ENCODE measurements at regions not wholly inside any gene's neighbourhood (a gene's known extent, or its start where the extent isn't known, plus 50 kb on each side); places are given as distances from the start of the nearest gene placed in this dataset.

GRCh38 chr2:116061023-116061422 lies 1618.6 kb downstream of the DPP10 start:
- H3K4me3 ChIP-seq (ENCODE audit: low read depth, low read length), result no peak overlapping the region
- TF ChIP-seq CTCF (IDR thresholded peaks at IDR 0.05; ENCODE audit: borderline replicate concordance, insufficient read depth, low read depth, low read length), result no peak

GRCh38 chr2:116073731-116074130 lies 1631.3 kb downstream of the DPP10 start:
- TF ChIP-seq CTCF (IDR thresholded peaks at IDR 0.05; ENCODE audit: borderline replicate concordance, insufficient read depth, low read depth, low read length), result no peak
- no peak overlapping the region for H3K4me3 ChIP-seq (ENCODE audit: low read depth, low read length)

DNA sequence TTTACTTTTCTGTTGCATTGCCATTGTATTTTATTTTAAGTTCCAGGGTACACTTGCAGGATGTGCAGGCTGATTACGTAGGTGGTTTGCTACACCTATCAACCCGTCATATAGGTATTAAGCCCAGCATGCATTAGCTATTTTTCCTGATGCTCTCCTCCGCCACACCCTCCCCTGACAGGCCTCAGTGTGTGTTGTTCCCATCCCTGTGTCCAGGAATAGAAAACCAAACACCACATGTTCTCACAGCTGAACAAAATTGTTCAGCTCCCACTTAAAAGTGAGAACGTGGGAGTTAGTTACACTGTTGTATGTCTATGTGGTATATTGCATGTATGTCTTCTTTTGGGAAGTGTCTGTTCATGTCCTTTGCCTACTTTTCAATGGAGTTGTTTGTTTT lies 1631.7 kb downstream of the DPP10 start:
- H3K4me3 ChIP-seq (ENCODE audit: low read depth, low read length), result no peak overlapping the region
- no peak for TF ChIP-seq CTCF (IDR thresholded peaks at IDR 0.05; ENCODE audit: borderline replicate concordance, insufficient read depth, low read depth, low read length)

- H3K4me3 ChIP-seq (ENCODE audit: low read depth, low read length), result no peak overlapping the region
- no peak for TF ChIP-seq CTCF (IDR thresholded peaks at IDR 0.05; ENCODE audit: borderline replicate concordance, insufficient read depth, low read depth, low read length)
Measured at GRCh38 chr2:116088236-116088635, 1645.8 kb downstream of the DPP10 start.

DNA sequence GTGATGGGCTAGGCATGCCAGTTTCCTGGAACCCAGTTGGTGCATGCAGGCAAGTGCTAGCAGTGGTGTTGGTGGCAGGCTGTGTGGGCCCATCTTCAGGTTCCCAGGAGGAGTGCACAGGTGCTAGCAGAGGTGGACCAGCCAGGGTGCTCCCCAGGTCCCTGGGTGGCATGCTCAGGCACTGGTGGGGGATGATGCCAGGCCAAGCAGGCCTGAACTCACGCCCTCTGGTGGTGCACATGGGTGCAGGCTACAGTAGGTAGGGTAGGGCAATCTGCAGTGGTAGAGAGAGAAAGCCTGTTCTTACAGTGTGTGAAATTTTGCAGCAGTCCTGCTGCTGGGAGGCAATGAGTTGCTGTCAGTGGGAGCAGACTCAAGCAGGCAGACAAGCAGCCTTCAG lies 1651.8 kb downstream of the DPP10 start:
- 0 out of 2 replicates have a peak, but pooled peaks have one; percentile 24 for TF ChIP-seq CTCF (IDR thresholded peaks at IDR 0.05; ENCODE audit: borderline replicate concordance, insufficient read depth, low read depth, low read length)
- no peak overlapping the region for H3K4me3 ChIP-seq (ENCODE audit: low read depth, low read length)

- no peak for TF ChIP-seq CTCF (IDR thresholded peaks at IDR 0.05; ENCODE audit: borderline replicate concordance, insufficient read depth, low read depth, low read length)
Measured at GRCh38 chr2:116095636-116096035, 1653.2 kb downstream of the DPP10 start.

GRCh38 chr2:116098049-116098448 lies 1655.6 kb downstream of the DPP10 start:
- no peak overlapping the region for H3K4me3 ChIP-seq (ENCODE audit: low read depth, low read length)
- no peak for TF ChIP-seq CTCF (IDR thresholded peaks at IDR 0.05; ENCODE audit: borderline replicate concordance, insufficient read depth, low read depth, low read length)

More at GRCh38 chr2:116095636-116096035, 1653.2 kb downstream of the DPP10 start:
- H3K4me3 ChIP-seq (ENCODE audit: low read depth, low read length), result no peak overlapping the region
